ENCODE measurements at regions not wholly inside any gene's neighbourhood (a gene's known extent, or its start where the extent isn't known, plus 50 kb on each side); places are given as distances from the start of the nearest gene placed in this dataset.
"Not testable (repeated sequence)": the region's sequence is repeated elsewhere in the genome, so short reads cannot be mapped to it uniquely, and the experiment has no call there.

- Histone ChIP-seq H3K79me2 (ENCODE audit: control insufficient read depth, insufficient read depth, low read length) (no peaks in the 10 kb centered on the region), H3K36me3 (ENCODE audit: control insufficient read depth, insufficient read depth, low read length) (no peaks in the 10 kb centered on the region), H3K9ac (ENCODE audit: insufficient read depth, low read length) (no peak overlapping the region), H3K4me2 (ENCODE audit: extremely low read depth, insufficient read depth, low read length) (no peak overlapping the region), H3K4me3 (replicated peaks in 1 of 4; ENCODE audit: control extremely low read depth in 1 of 4, insufficient read depth in 1 of 4, low read depth in 3 of 4, low read length in 4 of 4) (no peak overlapping the region), H3K4me1 (ENCODE audit: control insufficient read depth, extremely low read depth, insufficient read depth, low read length) (peaks cover 3% of the 10 kb centered on the region), H3K27ac (ENCODE audit: insufficient read depth, low read length) (no peak overlapping the region), H4K20me1 (ENCODE audit: control insufficient read depth, extremely low read depth, insufficient read depth, low read length) (no peaks in the 10 kb centered on the region), H2AFZ (ENCODE audit: low read length) (no peak overlapping the region), H3K9me3 (ENCODE audit: control insufficient read depth, insufficient read depth, low read depth, low read length) (no peaks in the 10 kb centered on the region), H3K27me3 (ENCODE audit: control insufficient read depth, insufficient read depth, low read length) (peaks cover 14% of the 10 kb centered on the region)
- no peak for TF ChIP-seq EZH2 (IDR thresholded peaks at IDR 0.05; ENCODE audit: low read length, missing control alignments)
- no peak for TF ChIP-seq CTCF (conservative IDR thresholded peaks at IDR 0.05 in 1 of 2, IDR thresholded peaks at IDR 0.05 in 1 of 2; ENCODE audit: low read depth in 1 of 2, low read length in 2 of 2)
- no peak for DNase-seq (ENCODE audit: low read depth in 2 of 2)
These were observed 72.3 kb upstream of the TWIST2 start for GRCh38 chr2:238775591-238775990.

GRCh38 chr2:238776003-238776760 is 71.7 kb upstream of the TWIST2 start:
- no peak overlapping the region for H3K9ac ChIP-seq (ENCODE audit: insufficient read depth, low read length)
- H3K9me3 ChIP-seq (ENCODE audit: control insufficient read depth, insufficient read depth, low read depth, low read length) = no peaks in the 10 kb centered on the region
- H3K27me3 ChIP-seq (ENCODE audit: control insufficient read depth, insufficient read depth, low read length) = peaks cover 13% of the 10 kb centered on the region
- no peak overlapping the region for H3K27ac ChIP-seq (ENCODE audit: insufficient read depth, low read length)
- no peak overlapping the region for H3K4me3 ChIP-seq (replicated peaks in 1 of 4; ENCODE audit: control extremely low read depth in 1 of 4, insufficient read depth in 1 of 4, low read depth in 3 of 4, low read length in 4 of 4)
- H2AFZ ChIP-seq (ENCODE audit: low read length) = no peak overlapping the region
- H3K79me2 ChIP-seq (ENCODE audit: control insufficient read depth, insufficient read depth, low read length) = no peaks in the 10 kb centered on the region
- H4K20me1 ChIP-seq (ENCODE audit: control insufficient read depth, extremely low read depth, insufficient read depth, low read length) = no peaks in the 10 kb centered on the region
- no peaks in the 10 kb centered on the region for H3K36me3 ChIP-seq (ENCODE audit: control insufficient read depth, insufficient read depth, low read length)
- TF ChIP-seq EZH2 (IDR thresholded peaks at IDR 0.05; ENCODE audit: low read length, missing control alignments) (no peak), CTCF (conservative IDR thresholded peaks at IDR 0.05 in 1 of 2, IDR thresholded peaks at IDR 0.05 in 1 of 2; ENCODE audit: low read depth in 1 of 2, low read length in 2 of 2) (no peak)
- H3K4me1 ChIP-seq (ENCODE audit: control insufficient read depth, extremely low read depth, insufficient read depth, low read length) = peaks cover 3% of the 10 kb centered on the region
- no peak overlapping the region for H3K4me2 ChIP-seq (ENCODE audit: extremely low read depth, insufficient read depth, low read length)
- no peak for DNase-seq (ENCODE audit: low read depth in 2 of 2)

GRCh38 chr2:238776761-238777046 is 71.2 kb upstream of the TWIST2 start:
- not testable (repeated sequence) for H3K27me3 ChIP-seq (ENCODE audit: control insufficient read depth, insufficient read depth, low read length); H4K20me1 ChIP-seq (ENCODE audit: control insufficient read depth, extremely low read depth, insufficient read depth, low read length); H3K9me3 ChIP-seq (ENCODE audit: control insufficient read depth, insufficient read depth, low read depth, low read length); H3K4me2 ChIP-seq (ENCODE audit: extremely low read depth, insufficient read depth, low read length); H3K79me2 ChIP-seq (ENCODE audit: control insufficient read depth, insufficient read depth, low read length); H3K4me1 ChIP-seq (ENCODE audit: control insufficient read depth, extremely low read depth, insufficient read depth, low read length); H2AFZ ChIP-seq (ENCODE audit: low read length); H3K36me3 ChIP-seq (ENCODE audit: control insufficient read depth, insufficient read depth, low read length); H3K4me3 ChIP-seq (replicated peaks in 1 of 4; ENCODE audit: control extremely low read depth in 1 of 4, insufficient read depth in 1 of 4, low read depth in 3 of 4, low read length in 4 of 4); H3K9ac ChIP-seq (ENCODE audit: insufficient read depth, low read length); H3K27ac ChIP-seq (ENCODE audit: insufficient read depth, low read length)
- peak in 1 of 2 donors; percentile 12 for DNase-seq (ENCODE audit: low read depth in 2 of 2)

Data from fibroblast of lung (primary cell).